ENCODE measurements at regions not wholly inside any gene's neighbourhood (a gene's known extent, or its start where the extent isn't known, plus 50 kb on each side); places are given as distances from the start of the nearest gene placed in this dataset.

DNA sequence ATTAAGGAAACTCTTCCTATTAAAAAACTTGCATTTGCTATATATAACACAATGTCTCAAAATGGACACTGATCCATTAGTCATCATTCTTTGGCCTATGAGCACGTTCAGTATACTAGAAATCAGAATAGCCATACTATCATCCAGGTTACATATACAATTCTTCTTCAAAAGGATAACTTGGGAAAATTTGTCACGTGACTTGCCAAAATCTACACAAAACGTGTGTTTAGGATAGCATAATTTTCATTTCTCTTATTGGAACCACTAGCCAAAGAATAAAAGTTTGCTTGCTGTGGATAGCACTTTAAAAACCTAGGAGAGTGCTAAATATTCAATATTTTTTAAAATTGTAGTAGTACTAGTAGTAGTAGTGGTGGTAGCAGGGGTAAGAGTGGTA lies 714.3 kb upstream of the FOXG1 start:
- TF ChIP-seq, protein P1, sequence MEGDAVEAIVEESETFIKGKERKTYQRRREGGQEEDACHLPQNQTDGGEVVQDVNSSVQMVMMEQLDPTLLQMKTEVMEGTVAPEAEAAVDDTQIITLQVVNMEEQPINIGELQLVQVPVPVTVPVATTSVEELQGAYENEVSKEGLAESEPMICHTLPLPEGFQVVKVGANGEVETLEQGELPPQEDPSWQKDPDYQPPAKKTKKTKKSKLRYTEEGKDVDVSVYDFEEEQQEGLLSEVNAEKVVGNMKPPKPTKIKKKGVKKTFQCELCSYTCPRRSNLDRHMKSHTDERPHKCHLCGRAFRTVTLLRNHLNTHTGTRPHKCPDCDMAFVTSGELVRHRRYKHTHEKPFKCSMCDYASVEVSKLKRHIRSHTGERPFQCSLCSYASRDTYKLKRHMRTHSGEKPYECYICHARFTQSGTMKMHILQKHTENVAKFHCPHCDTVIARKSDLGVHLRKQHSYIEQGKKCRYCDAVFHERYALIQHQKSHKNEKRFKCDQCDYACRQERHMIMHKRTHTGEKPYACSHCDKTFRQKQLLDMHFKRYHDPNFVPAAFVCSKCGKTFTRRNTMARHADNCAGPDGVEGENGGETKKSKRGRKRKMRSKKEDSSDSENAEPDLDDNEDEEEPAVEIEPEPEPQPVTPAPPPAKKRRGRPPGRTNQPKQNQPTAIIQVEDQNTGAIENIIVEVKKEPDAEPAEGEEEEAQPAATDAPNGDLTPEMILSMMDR (IDR thresholded peaks at IDR 0.05; ENCODE audit: insufficient read depth, missing control alignments): no peak
- FAIRE-seq (no peak), DNase-seq (ENCODE audit: insufficient read length, low spot score) (no peak)

DNA sequence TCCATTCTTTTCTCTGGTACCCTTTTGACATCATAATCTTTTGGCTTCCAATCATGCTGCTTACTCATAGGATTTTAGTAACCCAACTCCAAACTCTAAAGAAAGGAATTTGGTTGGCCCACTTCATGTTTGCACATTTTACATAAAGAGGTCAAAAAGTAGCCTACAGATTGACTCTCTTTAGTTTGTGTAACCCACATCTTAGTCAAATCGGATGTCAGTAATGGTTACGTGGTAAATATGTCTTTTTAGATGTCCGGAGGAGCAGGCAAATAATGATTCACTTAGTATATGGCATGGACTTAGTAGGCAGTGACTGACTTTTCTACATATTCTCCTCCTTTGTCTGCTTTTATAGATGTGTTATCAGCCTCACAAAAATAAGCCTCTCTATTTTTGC lies 711.6 kb upstream of the FOXG1 start:
- FAIRE-seq: no peak
- TF ChIP-seq, protein P1 (IDR thresholded peaks at IDR 0.05; ENCODE audit: insufficient read depth, missing control alignments): no peak
- no peak for DNase-seq (ENCODE audit: insufficient read length, low spot score)

DNA sequence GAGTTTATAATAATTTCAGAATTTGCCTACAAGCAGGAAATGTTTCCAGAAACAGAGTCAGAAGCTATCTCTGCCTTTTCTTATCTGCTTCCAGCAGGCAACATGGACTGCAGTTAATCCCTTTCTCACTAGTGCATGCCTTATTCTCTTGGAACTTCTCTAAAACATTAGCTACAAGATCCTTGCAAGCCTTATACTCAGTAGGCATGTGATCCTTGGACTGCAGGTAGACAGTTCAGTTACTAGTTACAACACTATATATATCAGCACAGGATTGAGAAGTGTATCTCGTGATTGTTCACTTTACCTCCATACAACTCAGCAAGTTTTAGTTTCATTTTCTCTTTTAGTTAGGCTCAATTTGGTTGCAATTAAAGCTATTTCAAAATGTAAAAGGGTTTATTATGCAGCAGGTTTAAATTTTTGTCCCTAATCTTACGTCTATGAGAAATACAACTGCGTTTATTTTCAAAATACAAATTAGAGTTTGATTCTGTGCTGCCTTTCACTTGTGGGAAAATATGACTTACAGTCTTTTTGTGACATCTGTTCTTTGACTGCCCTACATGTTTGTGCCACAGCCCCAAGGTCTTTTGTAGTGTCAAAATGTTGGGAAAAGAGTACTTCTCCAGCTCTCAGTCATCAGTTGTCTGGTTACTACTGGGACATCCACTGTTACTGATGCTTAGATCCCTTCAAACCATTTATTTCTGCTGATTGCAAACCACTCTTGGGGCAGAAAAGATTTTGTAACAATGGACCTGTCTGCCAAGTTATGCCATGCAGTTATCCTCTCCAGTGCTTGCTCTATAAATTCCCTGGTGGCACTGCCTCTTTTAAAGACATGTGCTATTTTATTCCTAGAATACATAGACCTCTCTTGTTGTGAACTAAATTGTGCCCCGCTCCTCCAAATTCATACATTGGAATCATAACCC lies 709.0 kb upstream of the FOXG1 start:
- TF ChIP-seq, protein P1 (IDR thresholded peaks at IDR 0.05; ENCODE audit: insufficient read depth, missing control alignments): no peak
- FAIRE-seq (peak; percentile 16), DNase-seq (ENCODE audit: insufficient read length, low spot score) (no peak)

DNA sequence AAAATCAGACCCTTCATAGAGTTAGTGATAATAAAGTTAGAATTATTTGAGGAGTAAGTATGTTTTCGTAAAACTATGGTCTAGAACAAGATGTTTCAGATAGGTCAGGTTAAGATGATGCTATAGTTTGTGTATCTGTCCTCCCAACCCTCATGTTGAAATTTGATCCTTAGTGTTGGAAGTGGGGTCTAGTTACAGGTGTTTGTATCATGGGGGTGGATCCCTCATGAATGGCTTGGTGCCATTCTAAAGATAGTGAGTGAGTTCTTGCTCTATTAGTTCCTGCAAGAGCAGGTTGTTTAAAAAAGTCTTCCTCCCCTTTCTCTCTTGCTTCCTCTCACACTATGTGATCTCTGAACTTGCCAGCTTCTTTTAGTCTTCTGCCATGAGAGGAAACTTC lies 707.3 kb upstream of the FOXG1 start:
- TF ChIP-seq, protein P1 (IDR thresholded peaks at IDR 0.05; ENCODE audit: insufficient read depth, missing control alignments): no peak
- DNase-seq (ENCODE audit: insufficient read length, low spot score) (no peak), FAIRE-seq (no peak)

DNA sequence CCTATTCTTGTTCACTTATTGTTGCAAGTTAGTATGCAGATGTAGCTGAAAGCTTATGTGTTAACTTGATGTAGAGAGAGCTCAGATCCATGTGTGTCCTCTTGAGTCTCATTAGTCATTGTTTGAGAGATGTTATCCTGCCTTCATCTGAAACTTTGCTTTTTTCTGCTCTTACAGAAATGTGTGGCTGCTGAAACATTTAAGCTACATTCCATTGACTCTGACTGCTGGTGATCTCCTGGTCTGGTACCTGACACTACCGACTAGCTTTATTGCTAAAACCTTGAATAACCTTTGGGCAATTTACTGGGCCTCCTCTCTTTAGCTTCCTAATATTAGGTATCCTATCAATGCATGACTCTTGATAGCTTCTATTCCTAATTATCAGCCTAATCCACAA lies 705.6 kb upstream of the FOXG1 start:
- DNase-seq (ENCODE audit: insufficient read length, low spot score): no peak
- TF ChIP-seq, protein P1 (IDR thresholded peaks at IDR 0.05; ENCODE audit: insufficient read depth, missing control alignments): no peak
- FAIRE-seq: no peak

DNA sequence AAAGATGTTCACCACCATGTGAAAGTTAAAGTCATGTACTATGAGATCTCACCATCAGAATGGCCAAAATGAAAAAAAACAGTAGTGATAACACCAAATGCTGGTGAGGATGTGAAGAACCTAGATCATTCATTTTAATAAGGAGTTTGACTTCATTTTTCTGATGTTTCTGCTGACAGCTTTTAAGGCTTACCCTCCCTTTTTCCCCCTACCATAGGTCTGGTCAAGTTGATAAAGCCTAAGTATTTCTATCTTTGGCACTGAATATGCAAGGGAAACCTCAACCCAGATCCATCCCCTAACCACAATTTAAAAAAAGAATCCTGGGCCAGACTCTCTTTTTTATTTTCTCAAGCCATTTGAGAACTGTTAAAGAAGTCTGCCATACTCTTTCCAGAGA lies 689.6 kb upstream of the FOXG1 start:
- FAIRE-seq (no peak), DNase-seq (ENCODE audit: insufficient read length, low spot score) (no peak)
- TF ChIP-seq, protein P1 (IDR thresholded peaks at IDR 0.05; ENCODE audit: insufficient read depth, missing control alignments): no peak

DNA sequence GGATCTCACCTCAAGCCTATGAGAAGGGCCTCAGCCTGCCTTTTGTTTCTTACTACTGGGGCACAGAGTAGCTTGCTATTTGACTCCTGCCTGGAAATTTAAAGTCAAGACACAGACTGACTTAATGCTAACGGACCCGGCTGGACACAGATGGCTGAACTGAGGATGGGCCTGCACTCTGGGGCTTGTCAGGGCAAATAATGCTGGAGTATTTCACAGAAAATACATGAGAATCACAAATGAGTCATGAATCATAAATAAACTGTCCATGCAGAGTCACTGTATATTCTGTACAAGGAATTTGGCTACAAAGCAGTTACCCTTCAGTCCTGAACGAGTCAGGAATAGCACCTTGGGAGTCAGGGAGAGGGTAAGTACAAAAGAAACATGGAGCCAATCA lies 683.2 kb upstream of the FOXG1 start:
- TF ChIP-seq, protein P1 (IDR thresholded peaks at IDR 0.05; ENCODE audit: insufficient read depth, missing control alignments): no peak
- FAIRE-seq (no peak), DNase-seq (ENCODE audit: insufficient read length, low spot score) (no peak)
